B cell (primary cell): ENCODE measurements at regions not wholly inside any gene's neighbourhood (a gene's known extent, or its start where the extent isn't known, plus 50 kb on each side); places are given as distances from the start of the nearest gene placed in this dataset.

Experiments
- ATAC-seq: fragments of 200-7000 bp; cut with Tn5 transposase; one replicate; pipeline ENCODE4 v1.10.0; 2021; ENCODE audit warnings: low read depth, mild to moderate bottlenecking, moderate number of reproducible peaks, moderate library complexity
- CTCF ChIA-PET: fragments of 350-600 bp; sonication (Branson Sonifier 250); formaldehyde crosslinking; loops from one replicate; lab custom pipeline; 2021; ENCODE audit warnings: antibody characterized with exemption, inconsistent platforms; lab: Charles Lee
- POLR2A ChIA-PET: fragments of 350-600 bp; sonication (Branson Sonifier 250); formaldehyde crosslinking; loops from one replicate; lab custom pipeline; 2021; ENCODE audit warnings: antibody characterized with exemption; lab: Charles Lee
- DNase-seq: peaks from one replicate; pipeline ENCODE4 v3.0.0; 2013
- H2AFZ ChIP-seq: 2 replicates; pipeline ENCODE4 v1.6.1; 2012; ENCODE audit warnings: mild to moderate bottlenecking, low read depth, low read length; ENCODE audit not compliant: insufficient read depth, poor library complexity, severe bottlenecking
- H3K27ac ChIP-seq, 2 donors: 1 replicate in 1 of 2; 2 replicates in 1 of 2; pipeline ENCODE4 v1.5.1; 2012 to 2013; ENCODE audit warnings: low read length in 2 of 2, mild to moderate bottlenecking in 2 of 2, moderate library complexity in 1 of 2
- H3K27me3 ChIP-seq, 4 experiments: fragments of 200-600 bp in 1 of 4; sonication (generic) in 1 of 4; replicated peaks in 1 of 4; 1 replicate in 2 of 4; 2 replicates in 2 of 4; pipeline versions ENCODE4 v1.6.1 to v1.7.0; 2013 to 2016; ENCODE audit warnings: low read length in 3 of 4, mild to moderate bottlenecking in 2 of 4, mixed read lengths in 1 of 4, moderate library complexity in 1 of 4; ENCODE audit not compliant: insufficient read depth in 4 of 4, control insufficient read depth in 3 of 4; ENCODE audit errors: control extremely low read depth in 1 of 4
- H3K36me3 ChIP-seq, 2 experiments: replicated peaks in 1 of 2; 1 replicate in 1 of 2; 2 replicates in 1 of 2; pipeline versions ENCODE4 v1.6.1 to v1.7.1; 2013; ENCODE audit warnings: low read length in 1 of 2; ENCODE audit not compliant: insufficient read depth in 2 of 2, control insufficient read depth in 1 of 2; ENCODE audit errors: control extremely low read depth in 1 of 2, extremely low read depth in 1 of 2
- H3K4me1 ChIP-seq, 2 donors: fragments of 200-600 bp in 1 of 2; sonication (generic) in 1 of 2; 1 replicate in 1 of 2; 2 replicates in 1 of 2; pipeline versions ENCODE4 v1.5.1 to v1.6.1; 2013 to 2017; ENCODE audit warnings: low read length in 2 of 2; ENCODE audit not compliant: control insufficient read depth in 2 of 2, insufficient read depth in 2 of 2
- H3K4me2 ChIP-seq: replicated peaks from 2 replicates; pipeline ENCODE3; 2012; ENCODE audit warnings: mild to moderate bottlenecking, low read depth, low read length; ENCODE audit not compliant: poor library complexity, severe bottlenecking
- H3K4me3 ChIP-seq, 5 experiments: fragments of 200-600 bp in 1 of 5; sonication (generic) in 1 of 5; 1 replicate in 3 of 5; 2 replicates in 2 of 5; pipeline versions ENCODE4 v1.5.1 to v1.7.0; 2011 to 2016; ENCODE audit warnings: low read length in 4 of 5, mild to moderate bottlenecking in 4 of 5, low read depth in 2 of 5, control low read depth in 1 of 5, moderate library complexity in 1 of 5; ENCODE audit not compliant: insufficient read depth in 1 of 5; ENCODE audit errors: control extremely low read depth in 1 of 5, extremely low read depth in 1 of 5
- H3K79me2 ChIP-seq: fragments of 200-600 bp; sonication (generic); one replicate; pipeline ENCODE4 v1.6.0; 2016; ENCODE audit warnings: low read length; ENCODE audit not compliant: control insufficient read depth, insufficient read depth
- H3K9ac ChIP-seq: fragments of 200-600 bp; sonication (generic); 2 replicates; pipeline ENCODE4 v1.6.1; 2017; ENCODE audit warnings: mild to moderate bottlenecking, low read length, moderate library complexity
- H3K9me3 ChIP-seq, 3 donors: one replicate each; pipeline versions ENCODE4 v1.6.1 to v1.7.1; 2013; ENCODE audit warnings: low read length in 2 of 3; ENCODE audit not compliant: control insufficient read depth in 2 of 3, insufficient read depth in 1 of 3; ENCODE audit errors: control extremely low read depth in 1 of 3
- H4K20me1 ChIP-seq: 2 replicates; pipeline ENCODE4 v1.6.0; 2012; ENCODE audit warnings: mild to moderate bottlenecking, low read length; ENCODE audit not compliant: insufficient read depth, control insufficient read depth, poor library complexity, severe bottlenecking
- H3K27ac Mint-ChIP-seq: one replicate; pipeline ENCODE4 v1.8.0; 2021; ENCODE audit warnings: mixed read lengths
- H3K27me3 Mint-ChIP-seq: one replicate; pipeline ENCODE4 v1.8.0; 2021; ENCODE audit warnings: mixed read lengths
- H3K4me1 Mint-ChIP-seq: one replicate; pipeline ENCODE4 v1.8.0; 2021; ENCODE audit warnings: mixed read lengths
- H3K4me3 Mint-ChIP-seq: one replicate; pipeline ENCODE4 v1.8.0; 2021; ENCODE audit warnings: mixed read lengths
- H3K9me3 Mint-ChIP-seq: one replicate; pipeline ENCODE4 v1.8.0; 2022; ENCODE audit warnings: mixed read lengths; ENCODE audit not compliant: insufficient read depth
- EZH2 ChIP-seq: IDR thresholded peaks from 2 replicates; pipeline ENCODE4 v1.6.1; 2012; ENCODE audit warnings: borderline replicate concordance, low read depth, mild to moderate bottlenecking, moderate library complexity, low read length; ENCODE audit not compliant: insufficient read depth, poor library complexity, severe bottlenecking
- WGBS: methylation state at CpG from one replicate; pipeline ENCODE4 v1.1.5; 2013; ENCODE audit warnings: missing lambda C conversion rate; ENCODE audit not compliant: insufficient coverage; 5-methylcytosine and 5-hydroxymethylcytosine counted together
- intact Hi-C: fragments of 100-400 bp; cut with micrococcal nuclease; formaldehyde crosslinking; loops from one replicate; pipeline ENCODE4 v1.10.0; 2022
- TF ChIP-seq, protein P1 (sequence below): fragments of 200-600 bp; IDR thresholded peaks from one replicate; pipeline ENCODE4 v1.8.0; 2022; ENCODE audit warnings: antibody characterized with exemption, mild to moderate bottlenecking

DNA sequence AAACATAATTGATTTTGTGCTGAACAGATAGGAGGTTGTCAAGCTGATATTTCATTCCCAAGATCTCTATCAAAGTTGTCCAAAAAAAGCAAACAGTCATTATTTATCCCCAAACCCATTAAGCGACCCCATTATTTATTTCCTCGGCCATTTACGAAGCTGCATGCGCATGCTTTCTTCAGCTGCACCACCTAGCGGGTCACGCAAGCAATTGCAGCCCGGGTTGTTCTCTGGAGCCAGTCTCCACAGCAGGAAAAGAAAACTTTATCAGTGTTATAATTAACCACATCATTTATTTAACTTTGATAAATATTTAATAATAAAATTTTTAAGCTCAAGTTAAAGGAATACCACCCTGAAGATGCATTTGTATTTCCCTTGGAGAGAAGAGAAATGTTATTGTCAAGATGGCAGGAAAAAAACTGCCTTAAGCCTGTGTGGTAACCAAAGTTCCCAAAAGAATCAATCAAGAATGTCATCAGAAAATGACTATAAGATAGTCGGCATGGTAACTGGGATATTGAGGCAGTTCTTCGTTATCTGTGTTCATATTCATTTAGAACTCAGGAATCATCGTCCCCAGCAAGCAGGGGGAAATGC, 304.7 kb downstream of the FBXO15 start:
- DNase-seq: peak; percentile 57
- no peaks in the 10 kb centered on the region for H3K79me2 ChIP-seq
- no peak overlapping the region for H3K27ac Mint-ChIP-seq
- H3K4me1 ChIP-seq: no peaks in the 10 kb centered on the region
- peak overlapping the region; percentile 51 for H3K4me2 ChIP-seq
- H3K27ac ChIP-seq: no peak overlapping the region
- no peaks in the 10 kb centered on the region for H3K9me3 Mint-ChIP-seq
- peak overlapping the region; percentile 60 for H2AFZ ChIP-seq
- no peaks in the 10 kb centered on the region for H4K20me1 ChIP-seq
- intact Hi-C loops: loop anchor here (5.0 to 10.0 kb wide), 3 partner anchors 272 to 706 kb away; no protein-coding TSS in a partner anchor
- no peaks in the 10 kb centered on the region for H3K9me3 ChIP-seq
- peak overlapping the region; percentile 57 for H3K4me3 Mint-ChIP-seq
- ChIA-PET POLR2A (no interaction called here), CTCF (interaction anchor here (0.7 to 2.4 kb wide), 13 partner anchors 8 to 1229 kb away, joined by 3 to 27 read pairs (median 3); no protein-coding TSS in a partner anchor)
- peaks cover 5% of the 10 kb centered on the region for H3K27me3 Mint-ChIP-seq
- H3K4me3 ChIP-seq: peak overlapping the region in 1 of 5 experiments; percentile 34
- ATAC-seq: peak; percentile 71
- H3K27me3 ChIP-seq: peaks cover 0 to 4% (median 0%) of the 10 kb centered on the region in 4 experiments
- no peak overlapping the region for H3K9ac ChIP-seq
- H3K36me3 ChIP-seq: no peaks in the 10 kb centered on the region
- WGBS: 9% methylated on average over 7 of the region's 10 CpGs
- no peak for TF ChIP-seq EZH2
- TF ChIP-seq, protein P1, sequence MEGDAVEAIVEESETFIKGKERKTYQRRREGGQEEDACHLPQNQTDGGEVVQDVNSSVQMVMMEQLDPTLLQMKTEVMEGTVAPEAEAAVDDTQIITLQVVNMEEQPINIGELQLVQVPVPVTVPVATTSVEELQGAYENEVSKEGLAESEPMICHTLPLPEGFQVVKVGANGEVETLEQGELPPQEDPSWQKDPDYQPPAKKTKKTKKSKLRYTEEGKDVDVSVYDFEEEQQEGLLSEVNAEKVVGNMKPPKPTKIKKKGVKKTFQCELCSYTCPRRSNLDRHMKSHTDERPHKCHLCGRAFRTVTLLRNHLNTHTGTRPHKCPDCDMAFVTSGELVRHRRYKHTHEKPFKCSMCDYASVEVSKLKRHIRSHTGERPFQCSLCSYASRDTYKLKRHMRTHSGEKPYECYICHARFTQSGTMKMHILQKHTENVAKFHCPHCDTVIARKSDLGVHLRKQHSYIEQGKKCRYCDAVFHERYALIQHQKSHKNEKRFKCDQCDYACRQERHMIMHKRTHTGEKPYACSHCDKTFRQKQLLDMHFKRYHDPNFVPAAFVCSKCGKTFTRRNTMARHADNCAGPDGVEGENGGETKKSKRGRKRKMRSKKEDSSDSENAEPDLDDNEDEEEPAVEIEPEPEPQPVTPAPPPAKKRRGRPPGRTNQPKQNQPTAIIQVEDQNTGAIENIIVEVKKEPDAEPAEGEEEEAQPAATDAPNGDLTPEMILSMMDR: peak; percentile 98
- H3K4me1 Mint-ChIP-seq: peaks cover 3% of the 10 kb centered on the region

DNA sequence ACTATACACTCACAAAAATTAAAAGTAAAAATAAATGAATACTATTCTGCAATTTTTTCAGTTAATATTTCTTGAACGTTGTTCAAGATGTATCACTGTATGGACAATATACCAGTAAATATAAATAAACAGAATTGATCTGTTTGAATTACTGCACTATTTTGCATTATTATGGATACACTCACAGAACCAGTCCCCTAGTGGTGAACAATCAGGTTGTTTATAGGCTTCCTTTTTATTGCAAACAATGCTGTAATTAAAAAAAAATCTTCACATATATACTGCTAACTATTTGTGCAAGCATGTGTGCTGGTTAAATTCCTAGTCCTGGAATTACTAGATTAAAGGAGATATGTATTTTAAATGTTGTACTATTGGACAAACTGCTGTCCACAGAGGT, 306.0 kb downstream of the FBXO15 start:
- no peak overlapping the region for H3K4me3 Mint-ChIP-seq
- DNase-seq (no peak), ATAC-seq (no peak)
- Histone ChIP-seq H3K36me3 (no peaks in the 10 kb centered on the region), H3K4me2 (no peak overlapping the region), H3K4me3 (no peak overlapping the region), H3K27me3 (peaks cover 0 to 4% (median 0%) of the 10 kb centered on the region in 4 experiments), H3K4me1 (peaks cover 0 to 3% of the 10 kb centered on the region in 2 donors), H2AFZ (peak overlapping the region; percentile 60), H3K9ac (no peak overlapping the region), H3K27ac (no peak overlapping the region), H3K79me2 (no peaks in the 10 kb centered on the region), H3K9me3 (no peaks in the 10 kb centered on the region), H4K20me1 (no peaks in the 10 kb centered on the region)
- no peak overlapping the region for H3K27ac Mint-ChIP-seq
- no CpG with 5 or more reads among the region's 1 CpG for WGBS
- H3K27me3 Mint-ChIP-seq: peaks cover 5% of the 10 kb centered on the region
- peaks cover 5% of the 10 kb centered on the region for H3K4me1 Mint-ChIP-seq
- no peaks in the 10 kb centered on the region for H3K9me3 Mint-ChIP-seq
- no peak for TF ChIP-seq EZH2
- TF ChIP-seq, protein P1: no peak
- ChIA-PET POLR2A (no interaction called here), CTCF (interaction anchor here (0.9 to 2.4 kb wide), 6 partner anchors 9 to 1082 kb away, joined by 3 to 27 read pairs (median 4); no protein-coding TSS in a partner anchor)
- intact Hi-C loops: loop anchor here (5.0 to 10.0 kb wide), 3 partner anchors 273 to 704 kb away; no protein-coding TSS in a partner anchor
